IPS-18c (cell line): ENCODE measurements at regions not wholly inside any gene's neighbourhood (a gene's known extent, or its start where the extent isn't known, plus 50 kb on each side); places are given as distances from the start of the nearest gene placed in this dataset.

Experiments
- H3K4me3 ChIP-seq: 2 replicates; pipeline ENCODE4 v1.7.0; 2013; ENCODE audit warnings: low read depth, mild to moderate bottlenecking, low read length, moderate library complexity; ENCODE audit not compliant: insufficient read depth
- H3K9me3 ChIP-seq: one replicate; pipeline ENCODE4 v1.6.1; 2013; ENCODE audit warnings: mild to moderate bottlenecking, low read length, moderate library complexity; ENCODE audit not compliant: control insufficient read depth, insufficient read depth

DNA sequence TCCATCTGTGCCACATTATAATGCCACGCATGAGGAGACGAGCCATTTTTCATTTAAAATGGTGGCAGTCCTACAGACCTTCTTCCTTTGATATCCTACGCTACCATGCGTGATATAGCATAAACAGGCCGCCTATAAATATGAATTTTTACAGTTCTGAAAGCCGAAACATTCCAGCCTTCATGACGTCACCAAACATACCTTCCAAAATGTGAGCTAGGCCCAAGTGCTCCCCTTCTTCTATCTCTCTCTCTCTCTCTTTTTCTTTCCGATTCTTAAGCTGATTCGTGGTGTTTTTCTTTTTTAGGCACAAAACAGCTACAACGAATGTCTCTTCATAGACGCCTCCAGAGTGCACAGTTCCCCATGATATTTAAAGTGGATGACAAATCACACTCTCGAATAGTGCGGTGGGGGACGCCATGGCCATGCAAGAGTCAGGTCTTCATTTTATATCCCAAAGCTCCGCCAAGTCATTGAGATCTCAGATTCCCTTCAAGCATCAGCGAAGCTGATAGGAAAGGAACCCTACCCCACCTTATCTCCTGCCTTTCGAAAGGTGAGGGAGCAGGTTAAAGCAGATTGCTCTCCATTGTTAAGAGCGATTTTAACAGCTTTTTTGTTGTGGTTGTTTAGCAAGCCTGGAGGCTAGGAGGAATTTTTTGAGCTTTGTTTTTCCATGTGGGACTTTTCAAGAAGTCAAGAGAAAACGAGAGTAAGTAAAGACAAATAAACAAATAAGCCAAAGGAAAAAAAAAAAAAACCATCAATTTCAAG is 436.3 kb downstream of the CMPK2 start:
- Histone ChIP-seq H3K4me3 (no peak overlapping the region), H3K9me3 (no peaks in the 10 kb centered on the region)

DNA sequence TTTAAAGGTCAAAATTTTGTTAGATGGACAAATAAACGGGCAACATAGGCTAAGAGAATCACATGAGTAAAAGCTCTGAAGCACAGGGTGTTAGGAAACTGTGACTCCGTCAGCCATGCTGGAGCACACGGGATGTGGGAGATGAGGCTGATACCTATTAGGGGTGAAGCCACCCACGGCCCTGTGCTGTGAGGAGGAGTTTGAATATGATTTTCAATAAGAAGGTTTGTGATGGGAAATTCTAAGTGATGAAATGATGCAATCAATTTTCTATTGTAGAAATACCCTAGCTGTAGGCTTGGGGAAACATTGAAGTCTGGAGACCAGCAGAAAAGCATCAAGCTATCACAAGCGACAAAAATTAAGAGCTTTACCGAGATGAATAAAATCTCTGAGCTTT is 431.3 kb downstream of the CMPK2 start:
- Histone ChIP-seq H3K4me3 (no peak overlapping the region), H3K9me3 (no peaks in the 10 kb centered on the region)

DNA sequence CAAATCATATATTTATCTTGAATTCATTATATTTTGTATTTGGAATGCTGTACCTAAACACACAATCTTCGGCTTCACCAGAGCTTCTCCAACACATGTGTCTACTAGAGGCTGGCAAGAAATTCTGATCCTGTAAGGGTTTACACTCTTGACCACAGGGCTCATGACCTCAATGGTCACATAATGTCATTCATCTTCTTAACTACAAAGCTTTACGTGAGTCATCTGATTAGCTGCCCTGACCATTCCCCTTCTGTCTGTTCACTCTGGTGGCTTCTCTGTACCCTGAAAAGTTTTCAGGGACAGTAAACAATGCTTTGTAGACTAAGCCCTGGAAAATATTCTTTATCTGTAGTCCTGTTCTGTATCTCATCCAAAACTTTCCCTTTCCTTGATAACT is 423.9 kb downstream of the CMPK2 start:
- no peaks in the 10 kb centered on the region for H3K9me3 ChIP-seq
- H3K4me3 ChIP-seq: no peak overlapping the region

DNA sequence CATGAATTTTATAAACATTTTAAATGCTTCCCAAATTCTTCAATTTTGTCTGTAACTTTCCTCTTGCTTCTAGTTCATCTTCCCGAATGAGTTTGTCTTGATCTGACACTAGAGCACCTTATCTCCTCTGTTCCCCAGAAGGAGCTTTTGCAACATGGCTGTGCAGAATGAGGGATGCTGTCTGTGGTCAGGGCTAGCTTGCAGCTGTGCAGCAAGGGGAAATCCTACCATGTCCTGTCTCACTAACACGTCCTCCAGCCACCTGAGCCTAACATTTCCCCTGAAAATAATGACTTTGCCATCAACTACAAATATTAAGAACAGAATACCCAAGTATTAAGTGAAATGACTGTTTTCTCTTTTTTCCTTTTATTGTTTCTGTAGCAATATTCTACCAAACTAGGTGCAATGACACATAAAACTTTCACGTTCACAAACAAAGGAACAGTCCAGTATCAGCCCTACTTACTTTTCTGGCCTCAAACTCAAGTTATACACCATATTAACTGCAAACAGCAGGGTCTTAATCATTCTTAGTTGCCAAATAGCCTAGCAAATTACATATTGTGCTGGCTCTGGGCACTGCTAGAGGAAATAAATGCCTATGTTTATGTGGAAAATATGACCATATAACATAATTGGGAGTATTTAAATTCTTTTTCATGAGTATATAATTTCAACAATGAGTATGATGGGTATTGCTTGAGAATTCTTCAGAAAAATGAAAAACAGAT is 423.3 kb downstream of the CMPK2 start:
- H3K9me3 ChIP-seq: no peaks in the 10 kb centered on the region
- no peak overlapping the region for H3K4me3 ChIP-seq

DNA sequence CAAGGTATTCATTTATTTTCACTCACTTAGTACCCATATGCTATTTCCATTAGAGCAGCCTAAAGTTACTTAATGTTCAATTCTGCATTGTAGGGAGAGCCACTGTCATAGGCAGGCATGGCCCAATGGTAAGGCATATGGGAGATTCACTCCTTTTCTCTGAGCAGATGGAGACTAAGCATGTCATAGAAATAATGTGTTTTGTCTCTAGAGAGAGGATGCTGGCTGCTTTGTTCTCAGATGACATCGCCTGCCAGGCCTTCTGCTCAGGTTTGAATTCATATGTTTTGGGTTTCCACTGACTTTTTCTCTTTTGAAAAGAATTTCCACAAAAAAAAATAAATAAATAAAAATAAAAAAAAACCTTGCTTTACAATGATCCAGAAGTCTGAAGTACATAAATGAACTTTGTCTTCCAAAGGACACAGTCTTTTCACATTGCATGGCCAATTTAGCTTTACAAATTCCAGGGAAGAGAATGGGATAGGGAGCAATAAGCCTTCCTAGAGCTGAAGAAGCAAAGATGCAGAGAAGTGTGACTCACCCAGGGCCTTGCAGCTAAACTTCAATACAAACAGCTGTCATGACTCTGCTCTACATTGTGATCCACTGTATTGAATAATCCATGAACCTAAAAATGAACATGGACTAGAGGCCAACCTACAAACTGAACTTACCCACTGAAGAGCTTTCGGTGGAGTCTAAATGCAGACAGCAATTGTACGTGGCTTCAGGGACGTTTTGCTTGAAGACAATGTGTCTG is 422.5 kb downstream of the CMPK2 start:
- H3K9me3 ChIP-seq: no peaks in the 10 kb centered on the region
- H3K4me3 ChIP-seq: no peak overlapping the region

DNA sequence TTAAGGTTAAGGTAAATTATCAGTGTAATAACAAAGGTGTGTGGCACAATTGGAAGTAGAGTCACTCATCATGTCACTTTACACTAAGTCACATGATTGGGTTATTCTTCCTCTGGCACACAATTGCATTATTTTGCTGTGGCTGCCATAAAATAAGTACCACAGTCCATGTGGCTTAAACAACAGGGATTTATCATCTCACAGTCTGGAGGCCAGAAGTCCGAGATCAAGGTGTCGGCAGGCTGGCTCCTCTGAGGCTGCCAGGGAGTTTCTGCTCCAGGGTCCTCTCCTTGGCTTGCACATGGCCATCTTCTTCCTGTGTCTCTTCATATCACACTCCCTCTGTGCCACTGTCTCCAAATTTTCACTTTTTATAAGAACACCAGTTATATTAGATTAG is 421.2 kb downstream of the CMPK2 start:
- no peak overlapping the region for H3K4me3 ChIP-seq
- H3K9me3 ChIP-seq: no peaks in the 10 kb centered on the region

DNA sequence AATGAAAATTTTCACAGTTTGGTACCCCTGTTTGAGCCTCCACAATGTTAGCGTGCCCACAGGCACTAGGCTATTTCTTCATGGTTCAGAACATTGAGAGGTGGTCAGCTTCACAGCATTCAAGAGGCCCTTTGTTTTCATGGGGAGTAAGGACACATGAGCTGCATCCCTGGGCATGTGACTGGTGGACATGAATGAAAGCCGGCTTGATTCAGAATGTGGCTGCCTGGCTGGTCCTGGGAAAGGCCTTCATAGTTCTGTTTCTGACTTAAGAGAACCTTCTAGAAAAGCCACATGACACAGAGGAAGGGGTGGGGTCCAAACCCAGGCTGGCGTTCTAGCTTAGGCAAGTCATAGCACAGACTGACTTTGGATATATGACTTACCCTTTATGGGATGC is 420.6 kb downstream of the CMPK2 start:
- no peak overlapping the region for H3K4me3 ChIP-seq
- H3K9me3 ChIP-seq: no peaks in the 10 kb centered on the region

DNA sequence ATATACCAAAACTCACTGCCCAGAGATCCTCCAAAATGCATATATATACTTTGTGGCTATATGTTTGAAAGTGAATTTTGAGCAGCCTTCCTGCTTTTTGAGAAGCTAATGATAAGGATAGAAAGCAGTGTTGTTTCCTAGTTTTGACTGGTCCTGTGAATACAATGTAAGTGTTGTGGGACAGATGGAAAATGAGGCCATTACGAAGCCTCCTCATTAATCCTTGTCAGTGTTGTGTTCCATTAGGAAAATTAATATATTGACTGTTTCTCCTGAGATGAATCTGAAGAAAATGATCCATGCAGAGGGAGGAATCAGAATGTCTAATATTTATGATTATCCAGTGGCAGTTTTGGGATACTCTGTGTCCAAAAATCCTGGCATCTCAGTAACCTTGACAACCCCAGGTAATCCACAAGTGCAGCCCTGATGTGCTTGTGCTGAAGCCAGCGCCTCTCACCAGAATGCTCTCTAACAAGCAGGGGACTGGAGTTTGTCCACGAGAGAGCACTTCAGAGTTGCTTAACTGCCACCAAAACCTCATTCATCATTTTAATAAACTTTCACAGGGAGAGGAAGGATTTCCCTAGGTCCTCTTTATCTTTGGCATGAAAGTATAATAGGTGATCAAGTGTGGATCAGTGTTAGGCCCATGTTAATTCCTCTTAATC is 418.6 kb downstream of the CMPK2 start:
- H3K4me3 ChIP-seq: no peak overlapping the region
- H3K9me3 ChIP-seq: no peaks in the 10 kb centered on the region

DNA sequence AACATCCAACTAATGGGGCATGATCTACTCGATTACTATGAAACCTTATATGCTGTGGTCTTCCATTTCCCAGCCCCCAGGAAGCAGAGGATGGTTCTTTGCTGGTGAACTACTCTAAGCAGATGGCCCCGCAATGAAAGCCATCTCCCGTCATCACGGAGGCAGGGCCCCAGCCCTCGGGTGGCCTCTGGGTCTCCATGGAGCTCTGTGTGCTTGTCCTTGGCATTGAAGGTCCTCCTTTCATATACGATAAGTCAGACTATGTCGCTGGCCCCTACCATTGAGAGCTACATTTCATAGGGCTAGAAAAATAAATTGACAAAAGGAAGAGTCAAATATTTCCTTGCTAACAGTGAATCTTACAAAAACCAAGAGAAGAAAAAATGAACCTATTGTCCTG is 416.8 kb downstream of the CMPK2 start:
- no peak overlapping the region for H3K4me3 ChIP-seq
- H3K9me3 ChIP-seq: no peaks in the 10 kb centered on the region

DNA sequence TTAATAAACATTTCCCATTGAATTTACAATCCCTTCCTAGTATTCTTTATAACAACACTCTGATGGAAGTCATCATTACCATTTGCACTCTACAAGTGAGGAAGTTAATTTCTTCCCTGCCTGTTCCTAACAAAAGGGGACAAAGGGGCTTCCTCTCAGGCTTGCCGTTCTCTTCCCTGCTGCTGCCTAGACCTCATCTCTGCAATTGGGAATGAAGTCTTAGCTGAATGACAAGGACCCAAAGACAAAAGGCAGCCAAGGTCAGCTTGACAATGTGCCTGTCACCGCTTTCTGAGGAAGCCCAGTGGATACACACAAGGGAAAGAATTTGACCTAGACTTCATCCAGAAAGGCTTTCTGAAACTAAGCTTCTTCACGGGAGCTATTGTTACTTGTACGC is 416.4 kb downstream of the CMPK2 start:
- H3K9me3 ChIP-seq: no peaks in the 10 kb centered on the region
- H3K4me3 ChIP-seq: no peak overlapping the region

DNA sequence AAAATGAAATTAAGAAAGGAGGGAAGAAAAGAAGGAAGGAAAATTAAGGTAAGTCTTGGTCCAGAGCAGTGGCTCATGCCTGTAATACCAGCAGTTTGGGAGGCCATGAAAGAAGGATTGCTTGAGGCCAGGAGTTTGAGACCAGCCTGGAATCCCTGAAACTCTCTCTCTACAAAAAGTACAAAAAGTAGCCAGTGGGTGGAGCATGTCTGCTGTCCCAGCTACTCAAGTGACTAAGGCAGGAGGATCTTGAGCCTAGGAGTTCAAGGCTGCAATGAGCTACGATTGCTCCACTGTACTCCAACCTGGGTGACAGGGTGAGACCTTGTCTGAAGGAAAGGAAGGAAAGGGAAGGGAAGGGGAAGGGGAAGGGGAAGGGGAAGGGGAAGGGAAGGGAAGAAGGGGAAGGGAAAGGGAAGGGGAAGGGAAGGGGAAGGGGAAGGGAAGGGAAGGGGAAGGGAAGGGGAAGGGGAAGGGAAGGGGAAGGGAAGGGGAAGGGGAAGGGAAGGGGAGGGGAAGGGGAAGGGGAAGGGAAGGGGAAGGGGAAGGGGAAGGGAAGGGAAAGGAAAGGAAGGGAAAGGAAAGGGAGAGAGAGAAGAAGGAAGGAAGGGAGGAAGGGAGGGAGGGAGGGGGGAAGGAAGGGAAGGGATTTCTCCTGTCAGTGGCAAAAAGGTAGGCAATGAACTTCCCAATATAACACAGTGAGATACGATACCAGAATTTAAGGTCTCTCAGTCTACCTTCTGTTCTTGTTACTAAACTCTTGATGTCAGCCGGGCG is 412.8 kb downstream of the CMPK2 start:
- Histone ChIP-seq H3K4me3 (no peak overlapping the region), H3K9me3 (peaks cover 3% of the 10 kb centered on the region)

DNA sequence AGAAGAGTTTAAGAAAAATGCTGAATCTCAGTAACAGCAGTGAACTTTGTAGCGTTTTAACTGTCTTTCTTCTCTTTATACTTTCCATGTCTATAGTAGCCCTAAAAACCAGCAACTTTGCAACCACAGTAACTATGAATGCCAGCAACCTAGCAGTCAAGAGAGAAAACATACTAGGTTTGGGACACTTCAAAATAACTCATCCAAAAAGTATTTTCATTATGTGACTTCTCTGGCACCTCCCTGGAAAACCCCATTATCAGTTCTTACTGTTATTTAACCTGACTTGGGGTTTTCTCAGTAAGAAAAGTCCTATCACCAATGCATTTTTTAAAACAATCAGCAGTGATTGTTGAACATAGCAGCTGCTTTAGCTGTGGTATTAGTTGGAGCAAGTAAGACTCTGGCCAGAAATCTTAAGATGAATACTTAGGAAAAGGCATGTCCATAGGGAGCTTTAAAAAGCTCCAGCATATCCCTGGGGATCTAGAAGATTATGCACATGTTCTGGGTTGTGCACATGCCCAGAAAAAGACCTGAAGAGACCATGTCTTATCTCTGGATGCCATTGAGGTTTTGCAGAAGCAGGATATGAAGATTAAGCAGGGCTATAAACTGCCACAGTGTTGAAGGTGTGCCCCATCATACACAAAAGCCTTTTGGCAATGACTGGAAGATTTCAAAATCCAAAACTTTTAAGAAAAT is 411.3 kb downstream of the CMPK2 start:
- Histone ChIP-seq H3K9me3 (peaks cover 3% of the 10 kb centered on the region), H3K4me3 (no peak overlapping the region)

DNA sequence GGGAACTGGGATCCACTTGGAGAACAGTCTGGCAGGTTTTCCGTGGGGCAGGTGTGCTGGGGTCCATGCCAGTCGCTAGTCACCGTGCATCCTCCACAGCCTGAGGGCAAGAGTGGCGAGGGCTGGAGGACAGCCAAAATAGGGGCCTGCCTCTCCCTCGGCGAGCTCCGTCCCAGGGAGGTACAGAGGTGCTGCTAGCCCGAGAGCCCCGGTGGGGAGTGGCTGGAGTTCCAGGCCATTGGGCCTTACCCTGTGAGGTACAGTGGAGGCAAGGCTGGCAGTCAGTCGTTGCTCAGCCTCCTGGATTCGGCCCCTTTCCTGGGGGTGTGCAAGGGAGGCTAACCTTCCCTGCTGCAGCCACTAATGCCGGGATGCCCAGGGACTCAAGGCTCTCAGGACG is 406.6 kb downstream of the CMPK2 start:
- Histone ChIP-seq H3K9me3 (peaks cover 6% of the 10 kb centered on the region), H3K4me3 (no peak overlapping the region)

DNA sequence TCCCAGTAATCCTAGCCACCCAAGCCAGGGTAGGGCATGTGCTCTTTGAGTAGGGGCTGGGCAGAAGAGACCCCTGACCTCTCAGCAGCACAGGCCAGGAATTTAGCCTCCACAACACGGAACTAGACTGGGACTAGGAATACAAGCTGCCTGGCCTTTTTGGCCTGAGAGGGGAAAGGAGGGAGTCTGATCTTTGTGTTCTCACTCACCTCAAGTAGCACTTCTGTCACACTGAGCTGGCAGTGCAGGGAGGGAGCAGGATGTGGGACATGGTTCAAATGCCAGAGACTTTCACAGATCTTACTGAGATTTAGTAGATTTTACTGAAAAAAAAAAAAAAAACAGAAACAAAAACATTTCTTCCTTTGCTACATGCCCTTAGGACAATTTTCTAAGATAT is 395.2 kb downstream of the CMPK2 start:
- Histone ChIP-seq H3K4me3 (no peak overlapping the region), H3K9me3 (no peaks in the 10 kb centered on the region)

DNA sequence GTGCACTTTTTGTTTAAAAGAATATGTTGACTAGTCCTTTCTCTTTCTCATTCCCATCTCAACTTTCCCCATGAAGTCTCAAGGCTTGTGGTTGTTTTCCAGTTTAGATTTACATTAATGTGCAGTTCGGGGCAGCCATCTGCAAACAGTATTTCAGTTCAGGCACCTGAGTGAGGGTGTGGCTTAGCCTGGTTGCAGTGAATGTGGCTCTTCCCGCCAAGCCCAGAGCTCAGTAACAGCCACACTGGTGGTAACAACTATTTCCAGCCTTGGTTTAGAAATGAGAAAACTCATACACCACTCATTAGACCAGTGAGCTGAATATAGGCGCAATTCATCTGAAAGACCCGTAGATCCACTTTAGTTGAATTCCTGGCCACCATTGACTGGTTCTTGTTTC is 394.3 kb downstream of the CMPK2 start:
- H3K4me3 ChIP-seq: no peak overlapping the region
- no peaks in the 10 kb centered on the region for H3K9me3 ChIP-seq
